K562 (cell line): ENCODE measurements at regions not wholly inside any gene's neighbourhood (a gene's known extent, or its start where the extent isn't known, plus 50 kb on each side); places are given as distances from the start of the nearest gene placed in this dataset.

Experiments used
- GABPB1 ChIP-seq: sonication (generic); formaldehyde crosslinking; IDR thresholded peaks from 2 replicates; pipeline ENCODE4 v1.8.0; 2022; ENCODE audit warnings: mild to moderate bottlenecking, missing genetic modification reagents
- IRF9 ChIP-seq: fragments of 450-650 bp; IDR thresholded peaks from 2 replicates; pipeline ENCODE4 v1.6.1; 2016; ENCODE audit warnings: missing biosample characterization, missing genetic modification characterization
- MEF2D ChIP-seq: conservative IDR thresholded peaks from 2 replicates; pipeline ENCODE4 v1.6.1; 2016; ENCODE audit warnings: low read depth, missing genetic modification characterization, missing compliant biosample characterization
- USF1 ChIP-seq: sonication (generic); formaldehyde crosslinking; IDR thresholded peaks from 2 replicates; pipeline ENCODE4 v1.9.0; 2022; ENCODE audit warnings: mild to moderate bottlenecking, missing genetic modification reagents
- ZNF146 ChIP-seq: IDR thresholded peaks from one replicate; pipeline ENCODE4 v1.6.1; 2018; ENCODE audit warnings: missing compliant biosample characterization; ENCODE audit not compliant: unreplicated experiment
- ZNF407 ChIP-seq: fragments of 450-650 bp; IDR thresholded peaks from 2 replicates; pipeline ENCODE4 v1.6.1; 2016; ENCODE audit warnings: low read depth

GRCh38 chr12:69064734-69065443, 131.9 kb upstream of the CPM start (continued):
- TF ChIP-seq IRF9 (tag) (no peak), MEF2D (tag) (no peak), USF1 (CRISPR knock-in tag) (no peak), ZNF407 (no peak), GABPB1 (CRISPR knock-in tag) (no peak), ZNF146 (CRISPR knock-in tag) (no peak)
